Nephron (organoid): ENCODE measurements at regions not wholly inside any gene's neighbourhood (a gene's known extent, or its start where the extent isn't known, plus 50 kb on each side); places are given as distances from the start of the nearest gene placed in this dataset.

ENCODE experiments used
- H3K27ac Mint-ChIP-seq, 3 experiments: 2 replicates each; pipeline ENCODE4 v1.8.0; 2020; ENCODE audit warnings: mixed read lengths in 3 of 3, mild to moderate bottlenecking in 2 of 3, moderate library complexity in 1 of 3
- H3K27me3 Mint-ChIP-seq: 2 replicates; pipeline ENCODE4 v1.8.0; 2021; ENCODE audit warnings: low read depth, mild to moderate bottlenecking, moderate library complexity, mixed read lengths
- H3K36me3 Mint-ChIP-seq: 2 replicates; pipeline ENCODE4 v1.8.0; 2020; ENCODE audit warnings: low read depth, mixed read lengths
- H3K4me1 Mint-ChIP-seq: 2 replicates; pipeline ENCODE4 v1.8.0; 2020; ENCODE audit warnings: mixed read lengths
- H3K4me3 Mint-ChIP-seq, 3 experiments: 2 replicates each; pipeline ENCODE4 v1.8.0; 2020; ENCODE audit warnings: mild to moderate bottlenecking in 3 of 3, mixed read lengths in 3 of 3, moderate library complexity in 2 of 3
- H3K9me3 Mint-ChIP-seq: 2 replicates; pipeline ENCODE4 v1.8.0; 2020; ENCODE audit warnings: mixed read lengths
- TF ChIP-seq, protein P1 (sequence below), 3 experiments: fragments of 200-600 bp; sonication (generic); IDR thresholded peaks; one replicate each; pipeline ENCODE4 v1.5.0; 2021; ENCODE audit warnings: antibody characterized with exemption in 3 of 3; ENCODE audit not compliant: unreplicated experiment in 3 of 3

DNA sequence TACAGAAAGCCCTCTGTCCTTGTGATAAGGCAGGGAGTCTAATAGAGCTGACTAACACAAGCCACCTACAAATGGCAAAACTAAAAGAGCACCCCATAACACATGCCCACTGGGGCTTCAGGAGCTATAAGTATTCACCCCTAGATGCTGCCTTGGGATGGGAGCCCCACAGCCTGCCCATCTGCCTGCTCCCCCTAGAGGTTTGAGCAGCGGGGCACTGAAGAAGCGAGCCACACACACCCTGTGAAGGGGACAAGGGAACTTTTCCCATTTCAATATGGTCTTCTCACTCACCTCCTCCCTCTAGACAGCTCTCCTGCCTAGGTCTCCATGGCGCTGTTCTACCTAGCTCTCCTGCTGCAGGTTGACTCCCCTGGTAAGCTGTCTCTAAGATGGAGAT lies 261.0 kb downstream of the SHQ1 start:
- Mint-ChIP-seq H3K9me3 (no peaks in the 10 kb centered on the region), H3K27ac (no peak overlapping the region)
- TF ChIP-seq, protein P1, sequence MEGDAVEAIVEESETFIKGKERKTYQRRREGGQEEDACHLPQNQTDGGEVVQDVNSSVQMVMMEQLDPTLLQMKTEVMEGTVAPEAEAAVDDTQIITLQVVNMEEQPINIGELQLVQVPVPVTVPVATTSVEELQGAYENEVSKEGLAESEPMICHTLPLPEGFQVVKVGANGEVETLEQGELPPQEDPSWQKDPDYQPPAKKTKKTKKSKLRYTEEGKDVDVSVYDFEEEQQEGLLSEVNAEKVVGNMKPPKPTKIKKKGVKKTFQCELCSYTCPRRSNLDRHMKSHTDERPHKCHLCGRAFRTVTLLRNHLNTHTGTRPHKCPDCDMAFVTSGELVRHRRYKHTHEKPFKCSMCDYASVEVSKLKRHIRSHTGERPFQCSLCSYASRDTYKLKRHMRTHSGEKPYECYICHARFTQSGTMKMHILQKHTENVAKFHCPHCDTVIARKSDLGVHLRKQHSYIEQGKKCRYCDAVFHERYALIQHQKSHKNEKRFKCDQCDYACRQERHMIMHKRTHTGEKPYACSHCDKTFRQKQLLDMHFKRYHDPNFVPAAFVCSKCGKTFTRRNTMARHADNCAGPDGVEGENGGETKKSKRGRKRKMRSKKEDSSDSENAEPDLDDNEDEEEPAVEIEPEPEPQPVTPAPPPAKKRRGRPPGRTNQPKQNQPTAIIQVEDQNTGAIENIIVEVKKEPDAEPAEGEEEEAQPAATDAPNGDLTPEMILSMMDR (IDR thresholded peaks at IDR 0.05; ENCODE audit: unreplicated experiment in 3 of 3), result no peak

DNA sequence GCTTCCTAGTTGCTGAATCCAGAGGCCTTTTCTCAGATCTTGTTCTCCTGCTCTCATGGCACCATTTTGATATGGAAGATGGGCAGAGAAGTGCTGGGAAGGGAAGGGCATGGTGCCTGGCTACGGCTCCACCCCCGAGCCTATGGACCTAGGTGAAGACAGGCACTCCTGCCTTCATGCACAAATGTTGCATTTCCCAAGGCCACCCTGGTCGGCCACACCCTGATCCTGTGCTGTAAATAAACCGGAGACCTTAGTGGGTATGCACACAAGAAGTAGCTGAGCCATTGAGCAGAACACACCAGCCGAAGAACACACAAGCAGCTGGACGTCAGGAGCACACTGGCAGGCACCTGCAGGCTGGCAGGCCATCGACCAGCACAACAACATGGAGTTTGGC lies 261.6 kb downstream of the SHQ1 start:
- H3K27me3 Mint-ChIP-seq, result peaks cover 16% of the 10 kb centered on the region
- H3K4me1 Mint-ChIP-seq, result peaks cover 14% of the 10 kb centered on the region
- H3K4me3 Mint-ChIP-seq, result no peak overlapping the region
- H3K27ac Mint-ChIP-seq, result no peak overlapping the region
- H3K9me3 Mint-ChIP-seq, result no peaks in the 10 kb centered on the region
- H3K36me3 Mint-ChIP-seq, result no peaks in the 10 kb centered on the region
- TF ChIP-seq, protein P1 (IDR thresholded peaks at IDR 0.05; ENCODE audit: unreplicated experiment in 3 of 3), result no peak

More for the DNA sequence above, 261.0 kb downstream of the SHQ1 start:
- Mint-ChIP-seq H3K4me3 (no peak overlapping the region), H3K36me3 (no peaks in the 10 kb centered on the region), H3K27me3 (peaks cover 16% of the 10 kb centered on the region), H3K4me1 (peaks cover 20% of the 10 kb centered on the region)

DNA sequence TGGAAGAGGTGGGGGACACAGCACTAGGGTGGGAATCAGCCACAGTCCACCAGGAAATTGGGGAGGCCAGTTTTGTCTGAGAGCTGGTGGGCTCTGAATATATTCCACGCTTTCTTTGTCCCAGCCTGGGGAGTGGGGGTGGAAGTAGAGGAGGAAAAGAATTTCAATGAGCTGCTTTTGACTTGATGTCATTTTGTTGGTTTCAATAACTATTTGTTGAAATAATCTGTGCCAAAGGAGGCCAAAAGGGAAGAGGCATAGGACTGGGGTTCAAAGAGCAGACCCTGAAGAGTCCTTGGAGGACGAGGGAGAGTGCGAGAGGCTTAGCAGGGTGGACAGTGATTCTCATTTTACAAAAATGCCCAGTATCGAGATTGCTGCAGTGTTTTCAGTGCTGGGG lies 262.3 kb downstream of the SHQ1 start:
- Mint-ChIP-seq H3K9me3 (no peaks in the 10 kb centered on the region), H3K4me3 (no peak overlapping the region), H3K4me1 (peaks cover 6% of the 10 kb centered on the region), H3K36me3 (no peaks in the 10 kb centered on the region), H3K27me3 (peaks cover 16% of the 10 kb centered on the region), H3K27ac (no peak overlapping the region)
- TF ChIP-seq, protein P1 (IDR thresholded peaks at IDR 0.05; ENCODE audit: unreplicated experiment in 3 of 3), result no peak

DNA sequence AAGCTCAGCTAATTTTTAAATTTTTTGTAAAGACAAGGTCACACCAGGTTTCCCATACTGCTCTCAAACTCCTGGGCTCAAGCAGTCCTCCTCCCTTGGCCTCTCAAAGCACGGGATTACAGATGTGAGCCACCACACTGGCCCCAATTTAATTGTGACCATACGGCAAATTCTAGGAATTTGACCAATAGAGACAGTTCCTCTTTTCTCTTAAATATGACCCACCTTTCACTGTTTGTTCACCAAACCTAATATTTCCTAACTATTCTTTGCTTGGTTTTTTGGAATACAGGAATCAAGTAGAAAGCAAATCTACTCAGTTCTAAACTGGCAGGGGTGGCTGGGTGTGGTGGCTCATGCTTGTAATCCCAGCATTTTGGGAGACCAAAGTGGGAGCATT lies 264.0 kb downstream of the SHQ1 start:
- Mint-ChIP-seq H3K27ac (no peak overlapping the region), H3K4me3 (no peak overlapping the region), H3K27me3 (peaks cover 14% of the 10 kb centered on the region), H3K4me1 (no peaks in the 10 kb centered on the region), H3K9me3 (no peaks in the 10 kb centered on the region), H3K36me3 (no peaks in the 10 kb centered on the region)
- TF ChIP-seq, protein P1 (IDR thresholded peaks at IDR 0.05; ENCODE audit: unreplicated experiment in 3 of 3), result no peak

DNA sequence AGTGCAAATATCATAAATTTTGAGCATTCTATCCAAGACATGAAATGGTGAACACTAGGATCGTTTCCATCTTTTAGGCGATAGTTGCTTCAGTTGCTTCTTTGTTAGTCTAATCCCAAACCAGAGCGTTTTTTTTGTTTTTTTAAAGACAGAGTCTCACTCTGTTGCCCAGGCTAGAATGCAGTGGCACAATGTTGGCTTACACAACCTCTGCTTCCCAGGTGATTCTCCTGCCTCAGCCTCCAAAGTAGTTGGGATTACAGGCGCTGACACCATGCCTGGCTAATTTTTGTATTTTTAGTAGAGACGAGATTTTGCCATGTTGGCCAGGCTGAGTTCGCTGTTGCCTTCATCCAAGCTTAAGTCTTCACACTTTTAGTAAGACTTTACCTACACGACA lies 265.3 kb downstream of the SHQ1 start:
- H3K9me3 Mint-ChIP-seq, result no peaks in the 10 kb centered on the region
- H3K27me3 Mint-ChIP-seq, result peaks cover 12% of the 10 kb centered on the region
- no peak overlapping the region for H3K4me3 Mint-ChIP-seq
- no peaks in the 10 kb centered on the region for H3K36me3 Mint-ChIP-seq
- TF ChIP-seq, protein P1 (IDR thresholded peaks at IDR 0.05; ENCODE audit: unreplicated experiment in 3 of 3), result no peak
- H3K4me1 Mint-ChIP-seq, result no peaks in the 10 kb centered on the region
- no peak overlapping the region for H3K27ac Mint-ChIP-seq

DNA sequence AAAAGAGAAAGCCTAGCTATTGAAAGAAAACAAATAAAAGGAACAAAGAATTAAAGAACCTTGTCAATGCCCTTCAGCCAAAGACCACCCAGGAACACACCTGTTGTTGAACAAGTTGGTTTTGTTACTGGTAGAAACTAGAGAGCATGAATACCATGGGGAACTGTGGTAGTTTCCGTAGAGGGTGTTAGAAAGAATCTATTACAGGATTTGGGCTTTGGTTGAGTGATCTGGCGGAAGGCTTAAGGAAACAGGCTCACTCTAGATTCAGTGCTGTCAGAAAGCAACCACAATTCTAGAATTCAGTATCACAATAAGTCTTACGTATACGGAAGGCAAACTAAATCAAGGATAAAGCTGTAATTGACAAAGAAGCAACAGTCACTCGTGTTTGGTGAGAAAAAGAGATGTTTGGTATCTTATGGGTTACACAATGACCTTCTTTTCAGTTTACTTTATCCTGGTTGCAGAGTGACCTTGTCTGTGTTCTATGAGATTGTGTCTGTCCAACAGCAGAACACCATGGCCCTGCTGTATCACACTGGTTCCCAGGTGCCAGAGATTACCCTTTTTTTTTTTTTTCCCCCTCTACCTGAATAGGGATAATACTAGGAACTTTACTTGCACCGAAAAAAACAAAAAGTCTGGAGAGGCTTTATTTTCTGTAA lies 265.9 kb downstream of the SHQ1 start:
- Mint-ChIP-seq H3K9me3 (no peaks in the 10 kb centered on the region), H3K27ac (peak overlapping the region in 1 of 3 experiments; percentile 1), H3K27me3 (peaks cover 8% of the 10 kb centered on the region), H3K4me1 (no peaks in the 10 kb centered on the region), H3K4me3 (no peak overlapping the region), H3K36me3 (no peaks in the 10 kb centered on the region)
- TF ChIP-seq, protein P1 (IDR thresholded peaks at IDR 0.05; ENCODE audit: unreplicated experiment in 3 of 3), result no peak
